Panc1 (cell line): ENCODE measurements at regions not wholly inside any gene's neighbourhood (a gene's known extent, or its start where the extent isn't known, plus 50 kb on each side); places are given as distances from the start of the nearest gene placed in this dataset.

Source experiments
- ATAC-seq: fragments of 200-7000 bp; cut with Tn5 transposase; 2 replicates; pipeline ENCODE4 v1.9.1; 2020; ENCODE audit warnings: mild to moderate bottlenecking, moderate library complexity
- BruUV-seq: library from RNA; stranded (reverse); fragments of 400-500 nt; replicated peaks from 2 replicates; lab custom pipeline; 2021; lab: Mats Ljungman, UMichigan
- CTCF ChIA-PET: fragments of 300-600 bp; sonication (Branson Sonifier 250); formaldehyde crosslinking; loops from one replicate; lab custom pipeline; 2022; ENCODE audit warnings: antibody characterized with exemption; lab: Charles Lee
- POLR2A ChIA-PET: fragments of 300-600 bp; sonication (Branson Sonifier 250); formaldehyde crosslinking; loops from one replicate; lab custom pipeline; 2022; ENCODE audit warnings: antibody characterized with exemption; lab: Charles Lee
- DNase-seq: peaks from one replicate; pipeline ENCODE4 v3.0.0-alpha.2; 2010; ENCODE audit warnings: low read depth, low spot score
- H3K27ac ChIP-seq: 2 replicates; pipeline ENCODE4 v1.5.1; 2011; ENCODE audit warnings: mild to moderate bottlenecking, low read length, inconsistent platforms
- H3K27me3 ChIP-seq: fragments of 200-500 bp; sonication (Bioruptor generic); 2 replicates; pipeline ENCODE4 v1.6.0; 2014; ENCODE audit warnings: low read length, inconsistent platforms; ENCODE audit not compliant: control insufficient read depth, insufficient read depth
- H3K36me3 ChIP-seq: fragments of 200-500 bp; sonication (Bioruptor generic); 2 replicates; pipeline ENCODE4 v1.5.1; 2014; ENCODE audit warnings: inconsistent platforms, mild to moderate bottlenecking, low read length, moderate library complexity; ENCODE audit not compliant: control insufficient read depth, insufficient read depth
- H3K4me1 ChIP-seq: 2 replicates; pipeline ENCODE4 v1.5.1; 2011; ENCODE audit warnings: inconsistent platforms, mild to moderate bottlenecking, low read length, moderate library complexity; ENCODE audit not compliant: control insufficient read depth, insufficient read depth
- H3K4me3 ChIP-seq, 2 experiments: 2 replicates each; pipeline ENCODE4 v1.5.1; 2011 to 2012; ENCODE audit warnings: low read depth in 2 of 2, low read length in 2 of 2, mild to moderate bottlenecking in 2 of 2, inconsistent platforms in 1 of 2, moderate library complexity in 1 of 2
- H3K9me3 ChIP-seq: fragments of 200-500 bp; sonication (Bioruptor generic); 2 replicates; pipeline ENCODE4 v1.5.1; 2014; ENCODE audit warnings: low read depth, mild to moderate bottlenecking, inconsistent platforms, low read length, moderate library complexity; ENCODE audit not compliant: control insufficient read depth, insufficient read depth
- CTCF ChIP-seq: fragments of 450-650 bp; IDR thresholded peaks from 2 replicates; pipeline ENCODE4 v1.5.1; 2017; ENCODE audit warnings: mild to moderate bottlenecking
- POLR2AphosphoS5 ChIP-seq: IDR thresholded peaks from 2 replicates; pipeline ENCODE4 v1.6.1; 2012; ENCODE audit warnings: mild to moderate bottlenecking, low read depth, low read length, moderate library complexity
- SIN3A ChIP-seq: IDR thresholded peaks from 2 replicates; pipeline ENCODE4 v1.6.1; 2012; ENCODE audit warnings: low read depth, mild to moderate bottlenecking, low read length, moderate library complexity, borderline replicate concordance; ENCODE audit not compliant: insufficient read depth
- TCF7L2 ChIP-seq: IDR thresholded peaks from 2 replicates; pipeline ENCODE4 v1.6.1; 2011; ENCODE audit warnings: mild to moderate bottlenecking, low read depth, low read length, inconsistent platforms
- in situ Hi-C: cut with HindIII; loops from 2 replicates; pipeline ENCODE4 v1.10.0; 2016; ENCODE audit warnings: low sequenced_read_pairs, low pct_unique_long_range_greater_than_20kb
- intact Hi-C: fragments of 100-400 bp; cut with micrococcal nuclease; formaldehyde crosslinking; loops from one replicate; pipeline ENCODE4 v1.10.0; 2022; ENCODE audit not compliant: unreplicated experiment
- TF ChIP-seq, protein P1 (sequence below), 2 experiments: IDR thresholded peaks; 2 replicates each; pipeline ENCODE4 v1.6.1; 2011 to 2012; ENCODE audit warnings: low read depth in 2 of 2, control low read depth in 1 of 2, low read length in 1 of 2, mild to moderate bottlenecking in 1 of 2, moderate library complexity in 1 of 2; ENCODE audit not compliant: insufficient read depth in 1 of 2

- Histone ChIP-seq H3K4me3 (no peak overlapping the region), H3K9me3 (no peaks in the 10 kb centered on the region), H3K27ac (no peak overlapping the region), H3K4me1 (no peaks in the 10 kb centered on the region), H3K27me3 (no peaks in the 10 kb centered on the region), H3K36me3 (no peaks in the 10 kb centered on the region)
- ChIA-PET POLR2A (no interaction called here), CTCF (no interaction called here)
- no TSS peak for BruUV-seq
- in situ Hi-C loops, result no loop called here
- intact Hi-C loops, result no loop called here
- TF ChIP-seq, protein P1, sequence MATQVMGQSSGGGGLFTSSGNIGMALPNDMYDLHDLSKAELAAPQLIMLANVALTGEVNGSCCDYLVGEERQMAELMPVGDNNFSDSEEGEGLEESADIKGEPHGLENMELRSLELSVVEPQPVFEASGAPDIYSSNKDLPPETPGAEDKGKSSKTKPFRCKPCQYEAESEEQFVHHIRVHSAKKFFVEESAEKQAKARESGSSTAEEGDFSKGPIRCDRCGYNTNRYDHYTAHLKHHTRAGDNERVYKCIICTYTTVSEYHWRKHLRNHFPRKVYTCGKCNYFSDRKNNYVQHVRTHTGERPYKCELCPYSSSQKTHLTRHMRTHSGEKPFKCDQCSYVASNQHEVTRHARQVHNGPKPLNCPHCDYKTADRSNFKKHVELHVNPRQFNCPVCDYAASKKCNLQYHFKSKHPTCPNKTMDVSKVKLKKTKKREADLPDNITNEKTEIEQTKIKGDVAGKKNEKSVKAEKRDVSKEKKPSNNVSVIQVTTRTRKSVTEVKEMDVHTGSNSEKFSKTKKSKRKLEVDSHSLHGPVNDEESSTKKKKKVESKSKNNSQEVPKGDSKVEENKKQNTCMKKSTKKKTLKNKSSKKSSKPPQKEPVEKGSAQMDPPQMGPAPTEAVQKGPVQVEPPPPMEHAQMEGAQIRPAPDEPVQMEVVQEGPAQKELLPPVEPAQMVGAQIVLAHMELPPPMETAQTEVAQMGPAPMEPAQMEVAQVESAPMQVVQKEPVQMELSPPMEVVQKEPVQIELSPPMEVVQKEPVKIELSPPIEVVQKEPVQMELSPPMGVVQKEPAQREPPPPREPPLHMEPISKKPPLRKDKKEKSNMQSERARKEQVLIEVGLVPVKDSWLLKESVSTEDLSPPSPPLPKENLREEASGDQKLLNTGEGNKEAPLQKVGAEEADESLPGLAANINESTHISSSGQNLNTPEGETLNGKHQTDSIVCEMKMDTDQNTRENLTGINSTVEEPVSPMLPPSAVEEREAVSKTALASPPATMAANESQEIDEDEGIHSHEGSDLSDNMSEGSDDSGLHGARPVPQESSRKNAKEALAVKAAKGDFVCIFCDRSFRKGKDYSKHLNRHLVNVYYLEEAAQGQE (IDR thresholded peaks at IDR 0.05; ENCODE audit: insufficient read depth in 1 of 2, low read depth in 2 of 2, low read length in 1 of 2), result no peak
- TF ChIP-seq POLR2AphosphoS5 (no peak), SIN3A (no peak), TCF7L2 (no peak), CTCF (no peak)
- DNase-seq (no peak), ATAC-seq (no peak)
These were observed 300.9 kb upstream of the SLC8A1 start for GRCh38 chr2:40752796-40753195.

- H3K4me3 ChIP-seq, result no peak overlapping the region
- intact Hi-C loops (no loop called here), in situ Hi-C loops (no loop called here)
- POLR2A ChIA-PET, result no interaction called here
- TF ChIP-seq TCF7L2, result no peak
- H3K27me3 ChIP-seq, result no peaks in the 10 kb centered on the region
- BruUV-seq, result no TSS peak
- no peaks in the 10 kb centered on the region for H3K4me1 ChIP-seq
- H3K9me3 ChIP-seq, result no peaks in the 10 kb centered on the region
- no peak overlapping the region for H3K27ac ChIP-seq
- ATAC-seq (no peak), DNase-seq (no peak)
- no peaks in the 10 kb centered on the region for H3K36me3 ChIP-seq
- CTCF ChIA-PET, result no interaction called here
These were observed 303.0 kb upstream of the SLC8A1 start for GRCh38 chr2:40754912-40755311.

- Histone ChIP-seq H3K4me1 (no peaks in the 10 kb centered on the region), H3K9me3 (no peaks in the 10 kb centered on the region), H3K27me3 (no peaks in the 10 kb centered on the region), H3K4me3 (no peak overlapping the region), H3K36me3 (no peaks in the 10 kb centered on the region), H3K27ac (no peak overlapping the region)
- POLR2A ChIA-PET, result no interaction called here
- intact Hi-C loops, result no loop called here
- in situ Hi-C loops, result no loop called here
- CTCF ChIA-PET, result no interaction called here
- no TSS peak for BruUV-seq
- DNase-seq (no peak), ATAC-seq (no peak)
- TF ChIP-seq TCF7L2 (no peak), POLR2AphosphoS5 (no peak), CTCF (no peak), SIN3A (no peak)
- TF ChIP-seq, protein P1 (IDR thresholded peaks at IDR 0.05; ENCODE audit: insufficient read depth in 1 of 2, low read depth in 2 of 2, low read length in 1 of 2), result no peak
These were observed 306.7 kb upstream of the SLC8A1 start for GRCh38 chr2:40758401-40759155.
